Fibroblast of mammary gland (primary cell): ENCODE measurements at regions not wholly inside any gene's neighbourhood (a gene's known extent, or its start where the extent isn't known, plus 50 kb on each side); places are given as distances from the start of the nearest gene placed in this dataset.
"Not testable (repeated sequence)": the region's sequence is repeated elsewhere in the genome, so short reads cannot be mapped to it uniquely, and the experiment has no call there.

Experiments used
- DNase-seq: peaks from one replicate; pipeline ENCODE4 v3.0.0-alpha.2; 2010; ENCODE audit warnings: low read depth
- H3K4me3 ChIP-seq: 2 replicates; pipeline ENCODE4 v1.5.1; 2011; ENCODE audit warnings: low read depth, mild to moderate bottlenecking, low read length, moderate library complexity; ENCODE audit not compliant: control insufficient read depth
- CTCF ChIP-seq: conservative IDR thresholded peaks from 2 replicates; pipeline ENCODE4 v1.5.1; 2011; ENCODE audit warnings: low read depth, low read length, inconsistent platforms; ENCODE audit not compliant: control insufficient read depth, insufficient read depth

DNA sequence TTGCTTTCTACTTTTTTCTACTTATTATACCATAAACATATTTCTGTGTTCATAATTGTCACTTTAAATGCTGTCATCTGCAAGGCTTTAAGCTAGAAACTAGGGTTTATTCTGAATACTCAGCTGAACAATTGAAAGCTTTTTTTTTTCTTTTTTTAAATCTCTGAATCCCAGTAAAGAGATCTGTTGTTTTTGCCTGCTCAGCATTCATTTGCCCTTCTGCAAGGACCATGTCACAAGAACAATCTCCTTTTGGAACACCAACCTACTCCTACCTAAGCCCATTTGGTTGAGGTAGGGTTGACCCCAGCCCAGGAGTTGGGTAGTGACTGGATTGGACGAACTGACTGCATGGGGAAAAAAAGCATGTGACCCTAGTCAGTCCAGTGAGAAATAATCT, 92.6 kb downstream of the MZT1 start:
- TF ChIP-seq CTCF: no peak
- H3K4me3 ChIP-seq: no peak overlapping the region
- no peak for DNase-seq

- no peak for DNase-seq
- TF ChIP-seq CTCF: no peak
- H3K4me3 ChIP-seq: no peak overlapping the region
Measured at GRCh38 chr13:72622546-72622945, 104.9 kb downstream of the MZT1 start.

- no peak for TF ChIP-seq CTCF
- H3K4me3 ChIP-seq: no peak overlapping the region
- no peak for DNase-seq
Measured at GRCh38 chr13:72620874-72621273, 106.6 kb downstream of the MZT1 start.

DNA sequence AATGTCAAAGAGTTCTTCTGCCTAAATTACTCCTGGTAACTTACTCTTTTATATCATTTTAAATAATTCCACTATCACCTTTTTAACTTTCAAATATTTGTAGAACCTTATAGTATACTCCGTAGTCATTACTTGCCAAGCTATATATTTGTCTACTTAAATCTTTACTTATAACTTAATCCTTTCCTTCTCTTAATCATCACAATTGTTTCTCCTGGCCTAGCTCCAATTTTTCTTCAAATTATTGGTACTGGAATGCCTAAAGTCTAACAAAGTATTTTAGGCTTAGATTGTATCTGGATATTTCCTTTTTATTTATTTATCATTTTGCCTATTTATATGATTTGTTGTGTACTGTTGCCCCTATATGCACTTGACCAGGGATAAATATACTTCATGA, 109.5 kb downstream of the MZT1 start:
- no peak for DNase-seq
- no peak for TF ChIP-seq CTCF
- no peak overlapping the region for H3K4me3 ChIP-seq

DNA sequence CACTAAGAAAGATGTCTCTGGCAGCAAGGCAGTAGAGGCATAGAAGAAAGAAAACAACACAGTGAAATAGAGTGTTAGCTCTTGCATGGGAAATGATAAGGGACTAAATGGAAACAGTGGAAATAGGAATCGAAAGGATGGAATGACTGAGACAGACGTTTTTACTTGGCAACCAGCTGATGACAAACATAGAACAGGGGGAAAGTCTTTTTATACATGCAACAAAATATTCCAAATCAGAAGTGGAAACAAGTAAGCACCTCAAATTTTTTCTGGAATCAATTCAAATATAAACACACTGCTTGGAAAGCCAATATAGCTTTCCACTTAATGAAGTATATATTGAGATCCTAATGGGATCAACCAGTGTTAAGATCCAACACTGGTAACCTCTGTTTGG, 110.2 kb downstream of the MZT1 start:
- no peak overlapping the region for H3K4me3 ChIP-seq
- no peak for TF ChIP-seq CTCF
- DNase-seq: no peak

DNA sequence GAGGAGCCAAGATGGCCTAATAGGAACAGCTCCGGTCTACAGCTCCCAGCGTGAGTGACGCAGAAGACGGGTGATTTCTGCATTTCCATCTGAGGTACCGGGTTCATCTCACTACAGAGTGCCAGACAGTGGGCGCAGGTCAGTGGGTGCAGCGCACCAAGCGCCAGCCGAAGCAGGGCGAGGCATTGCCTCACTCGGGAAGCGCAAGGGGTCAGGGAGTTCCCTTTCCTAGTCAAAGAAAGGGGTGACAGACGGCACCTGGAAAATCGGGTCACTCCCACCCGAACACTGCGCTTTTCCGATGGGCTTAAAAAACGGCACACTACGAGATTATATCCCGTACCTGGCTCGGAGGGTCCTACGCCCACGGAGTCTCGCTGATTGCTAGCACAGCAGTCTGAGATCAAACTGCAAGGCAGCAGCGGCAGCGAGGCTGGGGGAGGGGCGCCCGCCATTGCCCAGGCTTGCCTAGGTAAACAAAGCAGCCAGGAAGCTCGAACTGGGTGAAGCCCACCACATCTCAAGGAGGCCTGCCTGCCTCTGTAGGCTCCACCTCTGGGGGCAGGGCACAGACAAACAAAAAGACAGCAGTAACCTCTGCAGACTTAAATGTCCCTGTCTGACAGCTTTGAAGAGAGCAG, 117.1 kb downstream of the MZT1 start:
- not testable (repeated sequence) for DNase-seq, H3K4me3 ChIP-seq

- no peak overlapping the region for H3K4me3 ChIP-seq
- DNase-seq: no peak
Measured at GRCh38 chr13:72599178-72599743, 128.2 kb downstream of the MZT1 start.

More at GRCh38 chr13:72599178-72599743, 128.2 kb downstream of the MZT1 start:
- TF ChIP-seq CTCF: no peak
